NCI-H526 treated with DMSO at 0.1 percent for 48 hours (cell line): ENCODE measurements at regions not wholly inside any gene's neighbourhood (a gene's known extent, or its start where the extent isn't known, plus 50 kb on each side); places are given as distances from the start of the nearest gene placed in this dataset.

Source experiments
- DNase-seq: peaks from one replicate; lab custom pipeline; 2025; lab: John Stamatoyannopoulos, UW

DNA sequence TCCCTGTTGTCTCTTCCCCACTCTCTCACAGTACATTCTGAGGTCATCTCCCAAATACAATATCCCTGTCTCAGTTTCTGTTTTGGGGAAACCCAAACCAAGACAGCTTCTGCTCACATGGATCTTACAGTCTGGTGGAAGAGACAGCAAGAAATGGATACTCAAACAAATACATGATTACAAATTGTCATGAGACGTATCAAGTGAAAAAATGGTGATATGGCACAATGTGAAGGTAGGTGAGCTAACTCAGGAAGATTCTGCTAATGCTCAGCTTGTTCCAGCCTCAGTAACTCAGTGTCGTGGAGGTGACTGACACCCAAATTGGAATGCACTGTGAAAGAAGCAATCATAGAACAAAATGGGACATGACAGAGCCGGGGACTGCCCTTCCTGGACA lies 68.3 kb downstream of the CHST1 start:
- DNase-seq, result no peak

DNA sequence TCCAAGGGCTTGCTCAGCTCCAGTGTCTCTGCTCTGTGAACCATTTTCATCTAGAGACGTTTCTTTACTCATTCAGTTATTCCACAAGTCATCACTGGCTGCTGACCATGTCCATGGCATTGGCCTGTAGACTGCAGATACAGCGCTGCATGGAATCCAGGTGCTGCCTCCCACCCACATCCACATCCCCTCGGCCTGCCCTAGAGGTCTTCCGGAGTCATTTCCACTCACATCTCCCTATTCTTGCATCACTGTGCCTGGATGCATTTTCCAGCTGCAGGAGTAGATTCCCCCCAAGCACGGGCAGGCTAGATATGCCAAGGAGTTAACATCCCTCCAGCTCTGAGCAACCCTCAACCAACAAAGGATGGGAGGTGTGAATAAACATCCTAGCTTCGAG lies 68.9 kb downstream of the CHST1 start:
- DNase-seq, result no peak

DNA sequence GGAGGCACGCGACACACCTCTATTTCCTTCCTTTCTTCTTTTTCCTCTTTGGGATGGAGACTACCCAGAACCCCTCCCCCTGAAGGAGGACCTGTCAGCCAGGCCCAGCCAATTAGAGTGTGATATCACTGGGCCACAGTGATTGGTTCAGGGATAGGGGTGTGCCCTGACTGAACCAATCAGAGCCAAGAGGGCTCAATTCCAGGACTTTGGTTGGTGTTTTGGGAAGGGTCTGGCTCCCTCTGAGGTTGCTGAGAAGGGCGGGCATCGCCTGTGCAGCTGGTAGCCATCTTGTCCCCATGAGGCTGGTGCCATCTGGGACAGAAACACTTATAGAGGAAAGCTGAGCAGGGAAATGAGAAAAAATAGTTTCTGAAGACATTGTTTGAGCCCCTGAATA lies 71.4 kb downstream of the CHST1 start:
- DNase-seq, result no peak

DNA sequence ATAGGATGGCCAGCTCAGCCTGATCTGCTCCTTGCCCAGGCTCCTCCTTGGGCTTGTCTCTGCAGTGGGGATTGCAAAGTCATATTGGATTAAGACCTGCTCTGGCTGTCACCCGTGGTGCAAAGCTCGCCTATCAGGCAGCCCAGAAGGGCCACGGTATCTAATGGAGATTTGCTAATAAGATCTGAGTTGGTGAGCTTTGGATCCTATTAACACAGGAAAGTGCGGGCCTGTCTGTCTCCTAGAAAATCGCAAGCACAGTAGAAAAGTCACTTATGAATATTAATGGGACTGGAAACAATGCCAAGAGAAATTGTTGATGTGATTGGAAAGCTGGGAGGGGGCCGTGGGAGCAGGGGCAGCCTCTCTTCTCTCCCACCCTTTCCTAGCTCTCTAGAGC lies 72.8 kb downstream of the CHST1 start:
- DNase-seq, result no peak

DNA sequence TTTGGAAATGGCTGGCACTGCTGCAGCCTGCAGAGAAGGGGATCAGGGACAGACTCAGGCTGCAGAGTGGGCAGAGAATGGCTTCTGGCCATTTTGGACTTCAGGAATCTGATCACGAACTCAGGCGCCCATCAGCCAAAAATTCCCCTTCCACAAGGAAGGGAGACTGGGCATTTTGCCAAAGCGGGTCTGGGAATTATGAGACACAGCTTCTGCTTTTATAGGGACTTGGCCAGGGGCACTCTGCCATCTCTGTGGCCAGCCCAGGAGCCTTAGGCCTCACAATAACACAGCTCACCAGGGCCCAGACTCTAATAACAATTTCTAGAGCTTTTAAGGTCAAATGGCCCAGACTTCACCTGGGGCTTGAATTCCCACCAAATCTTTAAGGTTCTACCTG lies 74.7 kb downstream of the CHST1 start:
- no peak for DNase-seq

DNA sequence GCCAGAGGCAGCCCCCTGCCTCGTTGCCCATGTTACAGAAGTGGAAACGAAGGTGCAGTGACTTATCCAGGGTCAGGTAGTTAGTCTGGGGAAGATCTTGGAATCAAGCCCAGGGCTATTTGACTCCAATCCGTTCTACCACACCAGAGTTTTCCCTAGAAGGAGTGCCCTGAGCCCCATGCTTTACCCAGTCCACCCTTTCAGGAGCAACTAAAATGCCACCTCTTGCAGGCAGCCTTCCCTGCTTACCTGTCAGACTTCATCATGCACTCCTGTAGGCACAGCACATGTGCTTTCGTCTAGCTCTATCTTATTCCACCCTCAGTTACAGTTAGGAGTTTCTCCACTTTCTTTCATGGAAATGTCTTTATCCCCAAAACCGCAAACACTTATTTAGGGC lies 80.2 kb downstream of the CHST1 start:
- DNase-seq, result no peak

DNA sequence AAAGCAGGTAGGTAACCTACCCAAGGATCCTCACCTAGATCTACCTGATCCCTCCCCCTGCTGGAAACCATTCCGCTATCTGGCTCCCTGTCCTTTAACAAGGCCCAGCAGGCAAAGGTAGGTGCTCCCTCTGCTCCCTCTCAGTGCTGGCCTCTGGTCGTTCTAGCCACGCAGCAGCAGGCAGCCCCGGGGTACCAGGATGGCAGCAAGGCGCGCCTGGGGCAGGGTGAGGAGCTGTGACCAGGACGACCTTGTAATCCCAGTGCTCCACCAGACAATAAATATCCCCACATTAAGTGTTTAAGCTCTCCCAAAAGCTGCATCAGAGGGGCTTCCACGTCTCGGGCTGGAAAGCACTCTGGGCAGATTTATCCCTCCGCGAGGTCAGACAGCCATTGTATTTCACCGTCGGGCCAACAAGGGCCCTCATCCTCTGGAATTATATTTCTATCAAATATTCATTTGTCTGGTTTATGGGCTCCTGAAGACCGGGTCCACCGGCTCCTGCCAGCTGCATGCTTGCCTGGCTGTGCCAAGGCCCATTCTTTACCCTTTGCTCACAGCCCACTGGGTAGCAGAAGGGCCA lies 81.3 kb downstream of the CHST1 start:
- no peak for DNase-seq

DNA sequence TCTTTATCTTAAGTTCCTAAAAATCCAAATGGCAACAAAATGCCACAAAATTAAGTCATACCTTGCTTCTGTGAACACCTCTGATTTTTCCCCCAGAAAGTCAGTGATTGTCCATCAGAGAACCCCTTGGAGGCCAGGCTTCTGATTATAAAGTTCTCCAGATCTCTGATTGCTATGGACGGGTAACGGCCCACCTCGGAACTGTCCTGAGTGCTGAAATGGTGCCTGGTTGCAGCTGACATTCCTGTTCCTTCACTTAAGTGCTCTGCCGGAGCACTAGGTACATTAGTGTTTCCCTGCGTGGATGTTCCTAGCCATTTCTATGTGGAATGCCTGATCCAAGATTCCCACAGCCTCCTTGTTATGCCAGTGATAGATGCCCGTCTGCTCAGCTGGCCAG lies 85.0 kb downstream of the CHST1 start:
- no peak for DNase-seq

DNA sequence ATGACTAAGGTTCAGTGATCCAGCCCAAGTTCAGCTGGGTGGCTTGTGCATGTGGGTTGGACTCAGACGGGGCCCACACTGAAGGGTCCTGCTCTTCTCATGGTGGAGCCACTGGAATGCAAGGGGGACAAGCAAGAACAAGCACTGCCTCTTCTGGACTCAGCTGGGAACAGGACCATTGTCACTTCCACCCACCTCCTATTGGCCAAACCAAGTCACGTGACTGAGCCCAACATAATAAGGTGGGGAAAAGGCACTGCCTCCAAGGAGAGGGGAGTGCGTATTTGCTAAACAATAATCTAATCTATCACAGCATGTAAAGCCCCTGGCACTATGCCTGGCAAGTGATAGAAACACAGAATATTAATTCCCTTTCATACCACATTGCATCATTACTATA lies 87.1 kb downstream of the CHST1 start:
- DNase-seq, result no peak

DNA sequence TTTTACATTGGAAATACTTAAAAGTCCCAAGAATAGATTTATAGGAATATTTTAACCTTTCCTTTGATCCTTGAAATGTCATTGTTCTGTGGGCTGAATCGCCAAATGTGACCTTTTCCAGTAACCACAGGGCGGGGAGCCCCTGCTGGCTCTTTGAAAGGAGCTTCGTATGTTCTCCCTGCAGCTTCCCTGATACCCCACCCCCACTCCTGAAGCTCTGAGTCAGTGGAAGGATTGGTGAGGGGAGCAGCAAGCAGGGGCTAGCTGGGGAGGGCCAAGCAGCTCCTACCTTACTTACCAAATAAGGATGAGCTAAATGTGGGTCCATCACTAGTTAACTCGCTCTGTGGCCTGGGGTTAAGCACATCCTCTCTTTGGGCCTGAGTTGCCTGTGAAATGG lies 87.7 kb downstream of the CHST1 start:
- peak; percentile 42 for DNase-seq

DNA sequence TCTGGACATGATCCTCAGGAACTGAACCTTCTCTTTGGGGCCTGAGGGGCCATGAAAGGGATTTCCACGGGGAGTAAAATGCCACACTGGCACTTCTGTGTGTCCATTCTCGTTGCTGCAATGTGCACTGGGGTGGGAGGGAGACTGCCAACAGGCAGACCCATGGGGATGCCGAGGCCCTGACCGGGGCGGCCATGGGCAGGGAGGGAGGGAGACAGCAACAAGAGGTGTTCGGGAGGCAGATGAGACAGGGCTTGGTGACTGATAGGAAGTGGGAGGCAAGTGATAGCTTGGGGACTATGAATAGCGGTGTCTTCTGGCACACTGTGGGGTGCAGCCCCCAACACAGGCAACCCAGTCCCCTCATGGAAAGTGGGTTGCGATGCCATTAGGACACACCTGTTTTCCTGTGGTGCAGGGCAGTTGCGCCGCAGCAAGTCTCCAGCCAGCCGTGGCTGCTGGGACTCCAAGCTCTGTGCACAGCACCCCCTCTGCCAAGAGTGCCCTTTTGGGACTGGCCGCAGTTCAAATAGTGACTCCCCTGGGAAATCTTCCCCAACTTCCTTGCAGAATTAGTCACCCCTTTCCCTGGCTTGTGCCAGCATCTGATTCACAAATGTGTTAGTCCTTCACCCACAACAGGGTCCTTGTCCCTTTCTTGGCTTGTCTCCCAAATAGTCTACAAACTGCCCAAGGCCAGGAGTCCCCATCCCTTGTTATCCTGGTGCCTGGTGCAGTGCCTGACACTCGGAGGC lies 88.8 kb downstream of the CHST1 start:
- no peak for DNase-seq

DNA sequence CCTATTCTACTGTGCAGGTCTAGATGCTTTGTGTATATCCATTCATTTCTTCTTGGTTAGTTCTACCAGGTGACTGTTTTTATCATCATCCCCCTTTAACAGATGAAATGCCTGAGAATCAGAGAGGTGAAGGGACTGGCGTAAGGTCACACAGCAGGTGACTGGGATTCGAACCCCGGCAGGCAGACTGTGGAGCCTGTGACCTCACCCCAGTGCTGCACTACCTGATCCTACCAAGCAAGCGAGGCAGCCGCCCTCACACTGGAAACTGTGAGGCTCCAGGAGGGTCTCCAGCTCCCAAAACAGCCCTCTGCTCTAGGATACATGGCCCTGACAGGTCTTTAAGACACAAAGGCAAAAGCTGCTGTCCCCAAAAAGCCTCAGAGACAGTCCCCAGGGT lies 91.7 kb downstream of the CHST1 start:
- DNase-seq, result no peak

DNA sequence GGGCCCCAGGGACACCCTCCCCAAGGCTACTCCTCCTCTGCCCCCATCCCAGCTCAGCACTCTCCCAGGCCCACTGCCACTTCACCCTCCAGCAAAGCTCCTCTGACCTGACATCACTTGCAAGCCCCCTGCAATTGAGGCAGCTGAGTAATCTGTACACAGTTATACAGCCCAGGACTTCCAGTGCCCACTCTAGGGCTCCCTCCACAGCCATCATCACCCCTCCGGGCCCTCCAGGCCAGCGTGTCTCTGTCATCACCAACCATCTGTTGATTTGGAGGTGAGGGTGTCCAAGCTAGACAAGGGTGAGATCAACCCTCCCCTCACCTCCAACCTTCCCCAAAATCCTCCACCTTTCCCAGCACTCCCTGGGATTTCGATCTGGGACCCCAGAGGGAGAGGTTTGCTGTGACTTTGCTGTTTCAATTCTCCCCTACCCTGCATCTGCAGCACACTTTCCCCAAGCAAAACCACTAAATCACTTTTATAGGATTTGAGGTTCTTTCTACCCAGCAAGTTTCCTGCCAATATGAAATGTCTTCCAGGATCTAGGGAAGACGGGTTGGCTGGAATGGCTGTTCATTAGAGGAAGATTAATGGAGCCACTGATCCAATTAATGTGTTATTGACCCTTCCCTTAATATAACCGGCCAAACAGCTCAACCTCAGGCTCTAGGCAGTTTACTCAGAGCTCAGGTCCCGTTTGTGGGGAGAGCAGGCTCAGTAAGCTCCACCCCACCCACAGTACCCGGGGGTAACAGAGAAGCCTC lies 92.9 kb downstream of the CHST1 start:
- no peak for DNase-seq

DNA sequence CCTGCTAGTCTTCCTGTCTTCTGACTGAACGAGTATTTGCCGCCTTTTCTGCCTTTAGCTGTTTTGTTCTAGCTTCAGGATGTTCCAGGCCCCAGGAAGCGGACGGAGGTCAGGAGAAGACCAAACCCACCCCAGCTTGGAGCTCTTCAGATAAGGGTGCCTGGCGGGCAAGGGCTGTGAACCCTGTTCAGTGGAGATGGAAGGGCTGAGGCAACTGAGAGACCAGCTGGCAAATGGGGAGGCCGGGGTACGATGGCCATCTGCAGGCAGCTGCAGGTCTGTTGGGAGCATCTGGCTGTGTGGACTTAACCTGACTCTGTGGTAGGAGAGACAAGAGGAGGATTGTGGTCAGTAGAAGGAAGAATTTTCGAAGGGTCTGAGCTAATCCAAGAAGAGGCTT lies 95.6 kb downstream of the CHST1 start:
- no peak for DNase-seq

DNA sequence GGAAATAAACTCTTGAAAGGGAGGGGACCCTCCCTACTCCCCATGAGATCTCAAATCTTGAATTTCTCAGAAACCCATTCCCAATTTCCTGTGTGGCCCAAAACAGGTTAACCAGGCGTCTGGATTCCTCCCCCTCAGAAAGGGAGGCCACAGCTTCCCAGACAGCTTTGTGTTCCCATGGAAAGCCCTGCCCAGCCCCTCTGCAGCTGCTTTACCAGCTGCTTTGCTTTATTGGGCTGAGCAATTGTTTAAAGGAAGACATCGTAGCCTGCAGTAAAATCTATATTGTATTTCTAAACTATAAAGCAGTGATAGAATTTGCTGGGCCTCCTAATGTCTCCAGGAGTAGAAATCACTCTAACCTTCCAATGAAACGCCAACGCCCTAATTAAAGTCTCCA lies 97.4 kb downstream of the CHST1 start:
- no peak for DNase-seq

DNA sequence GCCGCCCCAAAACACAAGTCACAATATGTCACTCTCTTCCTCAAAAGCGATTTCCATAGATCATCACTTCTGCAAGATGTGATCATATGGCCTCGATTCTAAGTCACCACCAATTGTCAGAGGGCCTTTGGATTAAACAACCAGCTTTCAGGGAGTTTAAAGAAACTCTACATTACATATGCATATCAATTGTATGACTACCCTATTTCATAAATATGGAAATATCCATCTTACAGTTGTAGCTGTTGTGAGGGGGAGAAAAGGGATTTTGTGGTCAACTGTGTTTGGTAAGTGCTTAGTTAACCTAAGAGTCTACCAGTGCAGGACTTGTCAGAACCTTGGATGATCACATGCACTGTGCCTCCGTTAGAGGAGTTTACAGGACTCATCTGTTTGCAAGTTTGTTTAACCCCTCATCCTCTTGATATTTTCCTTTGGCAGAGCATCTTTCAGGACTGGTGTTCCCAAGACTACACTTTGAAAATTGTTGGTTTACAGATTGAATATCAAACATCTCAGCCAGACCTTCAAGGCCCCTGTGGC lies 99.9 kb downstream of the CHST1 start:
- no peak for DNase-seq

DNA sequence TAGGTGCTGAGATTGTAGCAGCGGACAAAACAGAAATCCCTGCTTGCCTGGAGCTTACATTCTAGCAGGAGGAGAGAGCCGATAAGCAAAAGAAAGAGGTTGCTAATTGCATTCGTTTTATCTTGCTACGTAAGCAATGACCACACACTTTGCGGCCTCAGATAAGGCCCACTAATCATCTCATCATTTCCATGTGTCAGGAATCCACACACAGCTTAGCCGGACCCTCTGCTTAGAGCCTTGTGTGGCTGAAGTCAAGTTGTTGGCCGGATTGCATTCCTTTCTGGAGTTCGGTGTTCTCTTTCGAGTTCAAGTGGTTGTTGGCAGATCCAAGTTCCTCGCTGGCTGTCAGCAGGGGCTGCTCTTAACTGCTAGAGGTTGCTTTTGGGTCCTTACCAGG lies 101.6 kb downstream of the CHST1 start:
- no peak for DNase-seq

DNA sequence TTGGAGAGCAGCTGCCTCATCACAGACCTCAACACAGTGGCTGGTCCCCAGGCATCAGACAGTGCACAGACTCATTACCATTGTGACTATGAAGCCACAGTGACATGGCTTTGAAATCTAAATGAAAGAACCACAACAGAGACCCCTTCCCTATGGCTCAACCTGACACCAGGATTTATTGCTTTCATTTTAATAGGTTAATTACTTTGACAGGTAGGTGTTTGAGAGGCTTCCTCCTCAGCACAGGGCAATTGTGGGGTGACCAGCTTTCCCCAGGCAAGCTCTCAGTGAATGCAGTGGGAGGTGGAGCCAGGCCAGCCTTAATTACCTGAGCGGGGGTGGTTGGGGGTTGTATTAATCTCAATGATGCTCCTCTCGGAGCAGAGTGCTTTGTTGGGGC lies 102.3 kb downstream of the CHST1 start:
- DNase-seq, result no peak

DNA sequence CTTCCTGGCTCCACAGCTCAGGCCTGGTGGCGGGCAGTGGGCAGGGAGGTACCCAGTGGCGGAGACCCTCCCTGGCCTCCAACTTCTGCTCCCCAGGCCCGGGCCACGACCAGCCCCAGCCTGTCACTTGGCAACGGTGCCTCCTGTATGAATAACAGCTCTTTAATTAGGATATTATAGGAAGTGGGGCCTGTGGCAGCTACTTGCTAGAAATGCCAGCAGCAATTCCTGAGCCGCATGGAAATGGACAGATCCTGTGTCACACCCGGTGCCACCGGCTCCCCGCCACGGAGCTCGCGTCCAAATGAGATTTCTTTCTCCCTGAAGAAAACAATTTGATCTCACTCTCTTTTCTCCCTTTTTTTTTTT lies 104.5 kb downstream of the CHST1 start:
- no peak for DNase-seq

DNA sequence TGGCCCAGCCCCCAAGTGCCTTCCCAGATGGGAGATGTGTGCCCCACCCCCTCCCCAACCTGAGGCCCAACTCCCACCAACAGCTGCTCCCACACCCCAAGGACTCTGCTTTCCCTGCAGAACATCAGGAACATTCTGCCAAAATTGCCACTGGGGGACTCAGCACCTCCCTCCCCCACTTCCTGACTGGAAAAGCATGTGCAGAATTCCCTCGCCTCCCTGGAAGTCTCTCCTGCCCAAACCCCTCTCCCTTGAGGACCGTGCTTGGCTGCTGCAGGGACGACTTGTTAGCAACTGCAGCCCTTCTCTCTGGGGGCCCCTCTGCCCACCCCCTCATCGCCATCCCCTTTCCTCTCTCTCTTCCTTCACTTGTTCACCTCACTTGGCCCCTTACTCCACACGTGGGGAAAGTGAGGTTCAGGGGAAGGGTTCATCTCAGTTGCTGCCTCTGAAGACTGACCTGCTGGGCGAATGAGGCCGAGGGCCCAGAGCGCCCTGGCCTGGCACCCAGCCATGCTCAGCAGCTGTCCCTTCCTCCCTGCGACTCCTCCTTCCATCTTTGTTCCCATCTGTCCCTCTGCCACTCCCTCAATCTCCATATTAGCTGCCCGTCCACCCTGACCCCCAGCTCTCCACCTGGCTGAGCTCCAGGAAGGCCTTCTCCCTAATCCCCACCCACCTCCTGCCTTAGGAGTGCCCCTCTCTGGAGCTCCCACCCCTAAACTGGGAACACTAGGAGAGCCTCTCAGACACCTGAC lies 105.1 kb downstream of the CHST1 start:
- no peak for DNase-seq

DNA sequence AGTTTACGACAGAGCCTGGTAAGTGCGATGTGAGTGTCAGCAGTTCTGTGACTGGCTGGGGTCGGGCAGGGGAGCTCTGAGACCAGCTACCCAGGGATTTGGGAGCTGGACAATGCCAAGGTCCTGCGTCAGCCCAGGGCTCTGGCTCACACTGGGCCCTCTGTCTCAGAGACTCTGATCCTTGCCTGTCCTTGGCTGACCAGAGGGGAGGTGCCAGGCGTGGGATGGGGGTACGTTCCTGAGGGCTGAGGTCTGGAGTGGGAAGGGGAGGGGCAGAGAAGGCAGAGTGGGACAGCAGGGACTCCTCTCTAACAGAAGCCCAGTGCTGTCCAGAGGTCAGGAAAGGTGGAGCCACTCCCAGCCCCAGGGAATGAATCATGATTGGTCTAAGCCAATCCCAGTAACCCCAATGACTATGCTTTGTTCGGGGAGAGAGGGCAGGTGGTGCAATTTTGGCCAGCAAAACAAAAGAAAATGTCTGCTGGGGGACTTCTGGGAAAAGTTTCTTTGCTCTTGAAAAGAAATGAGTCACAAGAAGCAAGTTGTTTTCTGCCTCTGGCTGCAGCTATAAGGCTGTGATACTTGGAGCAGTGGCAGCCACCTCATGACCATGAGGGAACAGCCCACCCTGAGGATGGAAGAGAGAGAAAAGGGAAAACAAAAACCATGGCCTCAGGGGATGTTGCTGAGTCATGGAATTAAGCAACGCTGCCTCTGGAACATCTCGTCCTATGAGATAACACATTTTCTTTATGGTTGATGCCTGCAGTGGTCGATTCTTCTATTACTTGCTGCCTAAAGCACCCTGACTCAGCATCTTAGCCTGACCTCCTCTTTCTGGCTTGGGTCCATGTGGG lies 108.3 kb downstream of the CHST1 start:
- no peak for DNase-seq
